ENCODE measurements at regions not wholly inside any gene's neighbourhood (a gene's known extent, or its start where the extent isn't known, plus 50 kb on each side); places are given as distances from the start of the nearest gene placed in this dataset.

- TF ChIP-seq, protein P1, sequence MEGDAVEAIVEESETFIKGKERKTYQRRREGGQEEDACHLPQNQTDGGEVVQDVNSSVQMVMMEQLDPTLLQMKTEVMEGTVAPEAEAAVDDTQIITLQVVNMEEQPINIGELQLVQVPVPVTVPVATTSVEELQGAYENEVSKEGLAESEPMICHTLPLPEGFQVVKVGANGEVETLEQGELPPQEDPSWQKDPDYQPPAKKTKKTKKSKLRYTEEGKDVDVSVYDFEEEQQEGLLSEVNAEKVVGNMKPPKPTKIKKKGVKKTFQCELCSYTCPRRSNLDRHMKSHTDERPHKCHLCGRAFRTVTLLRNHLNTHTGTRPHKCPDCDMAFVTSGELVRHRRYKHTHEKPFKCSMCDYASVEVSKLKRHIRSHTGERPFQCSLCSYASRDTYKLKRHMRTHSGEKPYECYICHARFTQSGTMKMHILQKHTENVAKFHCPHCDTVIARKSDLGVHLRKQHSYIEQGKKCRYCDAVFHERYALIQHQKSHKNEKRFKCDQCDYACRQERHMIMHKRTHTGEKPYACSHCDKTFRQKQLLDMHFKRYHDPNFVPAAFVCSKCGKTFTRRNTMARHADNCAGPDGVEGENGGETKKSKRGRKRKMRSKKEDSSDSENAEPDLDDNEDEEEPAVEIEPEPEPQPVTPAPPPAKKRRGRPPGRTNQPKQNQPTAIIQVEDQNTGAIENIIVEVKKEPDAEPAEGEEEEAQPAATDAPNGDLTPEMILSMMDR (IDR thresholded peaks at IDR 0.05): no peak
- no peak for TF ChIP-seq POLR2A (IDR thresholded peaks at IDR 0.05)
Observed at GRCh38 chr12:97936165-97936564, 473.6 kb downstream of the RMST start.

Measured in adrenal gland (tissue), 5 donors.